ENCODE measurements at regions not wholly inside any gene's neighbourhood (a gene's known extent, or its start where the extent isn't known, plus 50 kb on each side); places are given as distances from the start of the nearest gene placed in this dataset.

- FAIRE-seq (no peak), DNase-seq (ENCODE audit: low spot score) (no peak)
Measured at GRCh38 chr10:63735305-63735704, 214.1 kb downstream of the REEP3 start.

GRCh38 chr10:63738410-63738809 is 217.2 kb downstream of the REEP3 start:
- FAIRE-seq (peak; percentile 60), DNase-seq (ENCODE audit: low spot score) (peak; percentile 50)

GRCh38 chr10:63744060-63744941 is 223.1 kb downstream of the REEP3 start:
- DNase-seq (ENCODE audit: low spot score) (no peak), FAIRE-seq (no peak)

GRCh38 chr10:63749915-63750314 is 228.7 kb downstream of the REEP3 start:
- FAIRE-seq (no peak), DNase-seq (ENCODE audit: low spot score) (no peak)

DNA sequence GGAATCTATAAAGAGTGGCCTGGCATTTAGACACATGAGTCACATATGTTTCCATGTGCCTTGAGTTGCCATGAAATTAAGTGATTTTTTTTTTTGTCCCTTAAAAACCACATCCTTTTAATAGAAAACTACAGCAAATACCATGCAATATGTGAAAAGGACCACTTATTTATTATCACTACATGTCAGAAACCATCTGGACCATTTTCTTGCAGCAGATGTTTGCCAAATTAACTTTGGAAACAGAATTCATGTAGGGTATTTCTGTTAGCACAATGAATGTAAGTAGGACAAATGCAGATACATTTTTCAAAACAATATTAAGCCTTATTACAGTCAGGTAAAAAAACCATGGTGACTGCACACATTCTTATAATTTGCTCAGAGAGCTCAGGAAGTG is 230.6 kb downstream of the REEP3 start:
- DNase-seq (ENCODE audit: low spot score) (no peak), FAIRE-seq (no peak)

DNA sequence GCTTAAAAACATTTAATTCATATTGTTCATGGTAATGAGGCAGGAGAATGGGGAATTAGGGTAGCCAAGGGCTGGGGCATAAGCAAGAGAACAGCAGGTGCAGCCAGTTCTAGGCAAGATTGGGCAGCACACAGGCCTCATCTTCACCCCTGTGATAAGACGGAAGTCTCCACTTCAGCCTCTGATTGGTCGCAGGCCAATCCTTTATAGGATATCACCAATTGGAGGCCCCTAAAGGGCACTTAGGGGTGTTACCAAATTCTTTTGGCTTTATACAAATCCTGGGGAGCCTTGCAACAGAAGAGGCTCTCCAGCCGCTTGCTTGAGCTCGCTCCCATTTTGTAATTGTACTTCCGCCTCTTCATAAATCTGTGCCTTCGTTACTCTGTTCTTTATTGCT is 231.1 kb downstream of the REEP3 start:
- FAIRE-seq (no peak), DNase-seq (ENCODE audit: low spot score) (no peak)

GRCh38 chr10:63753808-63754207 is 232.6 kb downstream of the REEP3 start:
- DNase-seq (ENCODE audit: low spot score), result no peak
- FAIRE-seq, result no peak

DNA sequence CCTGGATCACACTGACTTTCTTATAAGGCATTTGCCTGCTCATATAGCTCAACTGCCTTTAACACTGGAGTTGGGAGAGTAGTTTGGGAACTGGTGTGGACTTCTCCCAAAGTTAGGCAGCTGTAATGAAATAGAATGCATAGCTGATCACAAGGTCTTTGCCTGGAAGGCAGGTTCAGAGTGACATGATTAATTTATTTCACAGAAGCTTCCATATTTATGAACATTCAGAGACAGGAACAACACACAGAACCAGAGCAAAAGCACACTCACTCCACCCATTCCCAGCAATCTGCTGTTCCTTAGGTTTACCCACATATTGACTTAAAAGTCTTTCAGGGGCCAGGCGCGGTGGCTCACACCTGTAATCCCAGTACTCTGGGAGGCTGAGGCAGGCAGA is 234.2 kb downstream of the REEP3 start:
- FAIRE-seq, result no peak
- DNase-seq (ENCODE audit: low spot score), result no peak

GRCh38 chr10:63757067-63757466 is 235.9 kb downstream of the REEP3 start:
- DNase-seq (ENCODE audit: low spot score), result peak; percentile 37
- no peak for FAIRE-seq

DNA sequence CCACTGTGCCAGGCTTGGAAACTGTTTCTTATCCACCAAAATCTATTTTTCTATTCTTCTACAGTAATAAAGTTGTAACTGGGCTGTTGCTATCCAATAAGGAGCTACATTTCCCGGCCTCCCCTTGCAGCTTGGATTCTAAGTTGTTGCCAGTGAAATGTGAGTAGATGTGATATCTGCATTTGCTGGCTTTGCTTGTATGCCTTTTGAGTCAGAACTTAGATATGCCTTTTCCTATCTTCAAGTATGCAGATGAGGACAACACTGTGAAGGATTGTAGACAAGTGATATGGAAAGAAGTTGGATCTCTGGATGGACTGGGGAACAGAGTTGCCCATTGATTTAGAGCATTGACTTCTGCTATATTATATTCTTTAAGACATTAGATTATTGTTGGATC is 236.9 kb downstream of the REEP3 start:
- DNase-seq (ENCODE audit: low spot score) (no peak), FAIRE-seq (no peak)

- FAIRE-seq, result no peak
- no peak for DNase-seq (ENCODE audit: low spot score)
Measured at GRCh38 chr10:63759335-63759734, 238.1 kb downstream of the REEP3 start.

- DNase-seq (ENCODE audit: low spot score) (no peak), FAIRE-seq (no peak)
Measured at GRCh38 chr10:63760034-63760707, 239.0 kb downstream of the REEP3 start.

- FAIRE-seq (no peak), DNase-seq (ENCODE audit: low spot score) (no peak)
Measured at GRCh38 chr10:63760708-63761047, 239.5 kb downstream of the REEP3 start.

GRCh38 chr10:63761243-63761642 is 240.0 kb downstream of the REEP3 start:
- DNase-seq (ENCODE audit: low spot score), result no peak
- FAIRE-seq, result no peak

DNA sequence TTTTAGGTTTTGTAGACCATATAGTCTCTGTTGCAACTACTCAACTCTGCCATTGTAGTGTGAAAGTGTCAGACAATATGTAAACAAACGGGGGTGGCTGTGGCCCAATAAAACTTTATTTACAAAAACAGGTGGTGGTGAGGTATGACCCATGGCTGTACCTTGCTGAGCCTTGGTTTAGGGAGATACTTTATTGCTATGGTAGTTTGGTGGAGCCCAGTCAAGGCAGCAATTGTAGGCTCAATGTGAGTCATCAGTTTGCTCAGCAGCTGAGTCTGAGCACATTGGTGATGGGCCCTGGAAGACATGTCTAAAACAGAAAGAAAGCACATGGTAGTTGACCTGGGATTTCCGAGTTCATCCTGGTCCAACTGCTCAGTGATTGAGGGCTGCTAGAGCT is 242.5 kb downstream of the REEP3 start:
- DNase-seq (ENCODE audit: low spot score) (peak; percentile 37), FAIRE-seq (no peak)

GRCh38 chr10:63765126-63765525 is 243.9 kb downstream of the REEP3 start:
- DNase-seq (ENCODE audit: low spot score) (peak; percentile 24), FAIRE-seq (no peak)

DNA sequence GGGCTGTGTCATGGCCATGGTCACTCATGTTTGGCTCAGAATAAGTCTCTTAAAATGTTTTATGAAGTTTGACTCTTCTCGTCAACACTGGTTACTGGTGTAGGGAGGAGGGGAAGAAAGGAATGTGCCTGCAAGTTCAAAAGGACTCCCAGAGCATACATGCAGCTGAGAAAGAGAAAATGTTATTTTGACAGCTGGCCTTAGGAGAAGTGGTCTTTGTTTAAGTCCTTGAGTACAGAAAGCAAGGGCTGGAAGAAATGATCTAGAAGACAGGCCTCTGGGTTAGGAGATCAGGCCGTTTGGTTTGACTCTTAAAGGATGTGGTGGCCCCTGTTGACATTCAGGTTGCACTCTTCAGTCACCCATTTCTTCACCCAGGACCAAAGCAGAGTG is 245.5 kb downstream of the REEP3 start:
- FAIRE-seq (no peak), DNase-seq (ENCODE audit: low spot score) (no peak)

DNA sequence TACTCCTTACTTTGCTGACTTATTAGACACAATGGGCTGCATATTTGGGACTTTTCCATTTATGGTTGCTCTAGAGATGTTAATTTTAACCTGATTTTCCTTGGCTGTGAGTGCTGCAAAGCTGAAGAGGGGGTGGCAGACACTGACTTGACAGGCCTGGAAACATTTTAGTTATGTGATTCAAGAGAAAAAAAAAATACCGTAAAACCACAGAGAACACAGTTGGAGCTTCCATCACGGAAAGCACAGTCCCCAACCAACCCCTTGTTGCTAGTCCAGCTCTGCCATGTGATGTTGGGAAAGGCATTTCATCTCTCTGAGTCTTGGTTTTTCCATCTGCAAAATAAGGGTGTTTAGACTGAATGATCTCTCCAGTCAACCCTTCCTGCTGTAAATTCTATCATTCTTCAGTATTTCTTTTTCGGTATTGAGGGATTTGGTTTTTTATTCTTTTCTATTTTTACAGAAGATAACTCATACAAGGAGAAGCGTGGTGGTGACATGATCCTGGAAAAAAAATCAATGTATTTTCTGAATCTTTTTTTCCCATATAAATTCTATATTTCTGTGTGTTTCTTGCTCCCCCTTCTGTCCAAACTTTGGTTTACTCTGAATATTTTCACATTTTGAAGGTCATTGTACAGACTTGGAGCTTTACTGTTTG is 246.1 kb downstream of the REEP3 start:
- peak; percentile 20 for DNase-seq (ENCODE audit: low spot score)
- peak; percentile 40 for FAIRE-seq

- DNase-seq (ENCODE audit: low spot score), result no peak
- FAIRE-seq, result no peak
Measured at GRCh38 chr10:63769367-63769766, 248.2 kb downstream of the REEP3 start.

- DNase-seq (ENCODE audit: low spot score), result no peak
- no peak for FAIRE-seq
Measured at GRCh38 chr10:63770523-63770922, 249.3 kb downstream of the REEP3 start.

DNA sequence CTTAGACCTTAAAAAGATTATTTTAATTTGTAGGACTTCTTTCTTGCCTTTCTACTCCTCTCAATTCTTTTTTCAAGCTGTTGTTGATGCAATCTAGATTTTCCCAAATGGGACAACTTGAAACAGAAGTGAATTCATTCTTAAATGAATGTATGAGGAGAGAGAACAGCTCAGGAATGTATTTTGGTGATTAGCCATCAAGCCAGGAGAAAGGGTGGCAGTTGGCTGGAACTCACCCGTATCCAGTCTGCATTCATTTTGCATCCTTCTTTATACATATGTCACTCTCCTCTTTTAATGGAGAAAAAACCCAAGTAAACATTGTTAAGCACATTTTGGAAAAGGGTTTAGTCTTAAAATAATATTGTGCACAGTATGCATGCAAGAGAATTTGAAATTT is 251.3 kb downstream of the REEP3 start:
- no peak for FAIRE-seq
- DNase-seq (ENCODE audit: low spot score), result no peak

DNA sequence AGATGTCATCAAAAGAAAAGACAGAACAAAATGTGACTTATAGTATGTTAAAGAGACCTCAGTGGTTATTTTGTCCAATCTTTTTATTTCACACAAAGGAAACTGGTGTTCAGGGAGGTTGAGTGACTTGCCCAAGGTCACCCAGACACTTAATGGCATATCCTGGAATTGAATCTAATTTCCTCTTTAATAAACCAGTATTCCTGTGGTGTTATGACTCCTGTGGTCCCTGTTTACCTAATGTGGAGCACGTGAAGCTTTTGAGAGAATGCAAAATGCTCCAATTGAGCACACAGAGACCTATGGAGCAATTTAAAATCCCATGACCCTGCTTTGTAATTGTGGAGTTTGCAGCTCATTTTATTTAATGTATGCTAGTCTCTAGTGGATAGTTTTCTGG is 251.9 kb downstream of the REEP3 start:
- no peak for FAIRE-seq

More for the DNA sequence above, 251.9 kb downstream of the REEP3 start:
- no peak for DNase-seq (ENCODE audit: low spot score)

All from RCC 7860 (cell line).